ENCODE measurements at regions not wholly inside any gene's neighbourhood (a gene's known extent, or its start where the extent isn't known, plus 50 kb on each side); places are given as distances from the start of the nearest gene placed in this dataset.

DNA sequence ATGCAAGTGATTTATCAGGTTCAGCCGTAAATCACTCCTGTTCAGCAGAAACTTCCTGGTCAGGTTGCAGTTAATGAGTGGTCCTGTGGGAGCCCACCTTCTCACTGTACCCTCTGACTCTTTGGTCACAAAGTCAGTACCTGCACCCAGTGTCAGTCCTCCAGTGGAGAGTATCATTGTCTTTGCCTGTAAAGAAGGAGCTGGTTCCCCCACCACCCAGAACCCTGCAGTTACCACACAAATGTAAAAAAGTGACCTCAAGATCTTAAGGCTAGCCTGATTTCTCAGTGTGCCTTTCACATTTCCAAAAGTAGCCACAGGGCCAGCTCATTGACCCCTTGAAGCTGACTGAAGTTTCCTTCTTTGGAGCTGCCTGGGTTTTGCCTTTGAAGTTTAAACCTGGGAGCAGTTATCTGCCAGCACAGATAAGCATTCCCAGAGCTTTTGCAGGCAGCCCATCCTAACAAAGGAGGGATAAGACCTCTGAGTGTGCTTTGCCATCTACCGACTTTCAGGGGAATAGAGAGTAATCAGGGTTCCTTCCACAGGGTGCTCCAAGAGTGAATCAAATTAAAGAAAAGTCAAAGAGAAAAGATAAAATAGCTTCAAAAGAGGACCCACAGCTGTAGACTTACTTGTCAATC lies 725.2 kb downstream of the CPS1 start:
- TF ChIP-seq, protein P1, sequence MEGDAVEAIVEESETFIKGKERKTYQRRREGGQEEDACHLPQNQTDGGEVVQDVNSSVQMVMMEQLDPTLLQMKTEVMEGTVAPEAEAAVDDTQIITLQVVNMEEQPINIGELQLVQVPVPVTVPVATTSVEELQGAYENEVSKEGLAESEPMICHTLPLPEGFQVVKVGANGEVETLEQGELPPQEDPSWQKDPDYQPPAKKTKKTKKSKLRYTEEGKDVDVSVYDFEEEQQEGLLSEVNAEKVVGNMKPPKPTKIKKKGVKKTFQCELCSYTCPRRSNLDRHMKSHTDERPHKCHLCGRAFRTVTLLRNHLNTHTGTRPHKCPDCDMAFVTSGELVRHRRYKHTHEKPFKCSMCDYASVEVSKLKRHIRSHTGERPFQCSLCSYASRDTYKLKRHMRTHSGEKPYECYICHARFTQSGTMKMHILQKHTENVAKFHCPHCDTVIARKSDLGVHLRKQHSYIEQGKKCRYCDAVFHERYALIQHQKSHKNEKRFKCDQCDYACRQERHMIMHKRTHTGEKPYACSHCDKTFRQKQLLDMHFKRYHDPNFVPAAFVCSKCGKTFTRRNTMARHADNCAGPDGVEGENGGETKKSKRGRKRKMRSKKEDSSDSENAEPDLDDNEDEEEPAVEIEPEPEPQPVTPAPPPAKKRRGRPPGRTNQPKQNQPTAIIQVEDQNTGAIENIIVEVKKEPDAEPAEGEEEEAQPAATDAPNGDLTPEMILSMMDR (IDR thresholded peaks at IDR 0.05) = no peak
- TF ChIP-seq EP300 (IDR thresholded peaks at IDR 0.05) (no peak), POLR2A (IDR thresholded peaks at IDR 0.05) (no peak), POLR2AphosphoS5 (IDR thresholded peaks at IDR 0.05) (no peak)

All from upper lobe of left lung (tissue), 4 donors.